Activated CD8-positive, alpha-beta memory T cell treated with anti-CD3 and anti-CD28 coated beads for 36 hours (primary cell): ENCODE measurements at regions not wholly inside any gene's neighbourhood (a gene's known extent, or its start where the extent isn't known, plus 50 kb on each side); places are given as distances from the start of the nearest gene placed in this dataset.
"Not testable (repeated sequence)": the region's sequence is repeated elsewhere in the genome, so short reads cannot be mapped to it uniquely, and the experiment has no call there.

ENCODE experiments used
- CTCF ChIA-PET: fragments of 350-600 bp; sonication (Branson Sonifier 250); formaldehyde crosslinking; loops from one replicate; lab custom pipeline; 2021; ENCODE audit warnings: antibody characterized with exemption; lab: Charles Lee
- POLR2A ChIA-PET: fragments of 350-600 bp; sonication (Branson Sonifier 250); formaldehyde crosslinking; loops from one replicate; lab custom pipeline; 2021; ENCODE audit warnings: antibody characterized with exemption; lab: Charles Lee

GRCh38 chr13:34730961-34731360 lies 211.1 kb upstream of the NBEA start:
- POLR2A ChIA-PET = interaction anchor here (0.7 kb wide), 1 partner anchor 32 kb away, joined by 4 read pairs; no protein-coding TSS in a partner anchor
- CTCF ChIA-PET = no interaction called here

- CTCF ChIA-PET = no interaction called here
- POLR2A ChIA-PET = no interaction called here
These were observed 210.6 kb upstream of the NBEA start for GRCh38 chr13:34731486-34731885.

GRCh38 chr13:34733721-34734120 lies 208.3 kb upstream of the NBEA start:
- ChIA-PET POLR2A (no interaction called here), CTCF (no interaction called here)

DNA sequence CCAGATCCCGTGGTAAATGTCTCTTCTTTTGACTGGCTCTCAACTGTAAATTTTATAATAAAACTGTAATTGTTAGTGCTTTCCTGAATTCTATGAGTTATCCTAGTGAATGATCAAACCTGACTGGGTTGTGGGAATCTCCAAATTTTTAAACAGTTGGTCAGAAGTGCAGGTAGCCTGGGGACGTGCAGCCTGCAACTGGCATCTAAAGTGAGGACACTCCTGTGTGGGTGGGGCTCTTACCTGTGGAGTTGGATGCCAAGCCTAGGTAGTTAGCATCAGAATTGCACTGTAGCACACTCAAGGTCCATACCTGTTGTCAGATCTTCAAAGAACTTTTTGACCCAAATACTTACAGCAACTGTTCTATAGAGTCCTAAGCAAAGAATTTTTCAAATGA lies 207.1 kb upstream of the NBEA start:
- POLR2A ChIA-PET = no interaction called here

DNA sequence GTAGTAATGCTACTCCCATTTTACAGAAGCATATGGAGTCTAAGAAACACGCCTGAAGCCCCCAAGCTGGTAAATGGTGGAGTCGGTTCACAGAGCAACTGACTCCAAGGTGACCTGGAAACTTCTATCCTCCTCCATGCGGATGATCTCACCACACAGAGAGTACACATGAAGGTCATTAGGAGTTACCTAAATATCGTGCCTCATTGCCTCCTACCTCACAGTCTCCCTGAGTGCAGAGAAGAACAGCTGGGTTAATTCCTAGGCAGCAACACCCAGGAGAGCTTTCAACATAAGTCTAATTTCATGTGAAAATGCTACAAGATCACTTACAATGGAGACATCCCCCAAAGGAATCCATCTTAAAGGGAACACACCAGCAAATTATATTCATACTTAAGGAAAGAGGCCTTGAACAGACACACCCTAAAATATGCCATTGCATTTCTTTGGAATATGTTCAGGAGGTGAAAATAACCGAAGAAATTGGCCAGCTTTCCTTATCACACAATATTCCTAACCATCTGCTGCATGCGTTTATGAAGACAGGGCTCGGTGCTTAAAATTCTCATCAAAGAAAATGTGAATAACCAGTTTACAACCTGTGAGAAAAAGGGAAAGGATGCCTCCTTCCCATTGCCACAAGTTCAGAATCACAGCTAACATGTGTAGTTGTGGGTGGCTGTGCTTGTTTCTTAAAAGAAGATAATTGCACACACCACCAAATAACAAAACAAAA lies 203.6 kb upstream of the NBEA start:
- ChIA-PET POLR2A (no interaction called here), CTCF (no interaction called here)

More for the DNA sequence above, 207.1 kb upstream of the NBEA start:
- CTCF ChIA-PET = no interaction called here

DNA sequence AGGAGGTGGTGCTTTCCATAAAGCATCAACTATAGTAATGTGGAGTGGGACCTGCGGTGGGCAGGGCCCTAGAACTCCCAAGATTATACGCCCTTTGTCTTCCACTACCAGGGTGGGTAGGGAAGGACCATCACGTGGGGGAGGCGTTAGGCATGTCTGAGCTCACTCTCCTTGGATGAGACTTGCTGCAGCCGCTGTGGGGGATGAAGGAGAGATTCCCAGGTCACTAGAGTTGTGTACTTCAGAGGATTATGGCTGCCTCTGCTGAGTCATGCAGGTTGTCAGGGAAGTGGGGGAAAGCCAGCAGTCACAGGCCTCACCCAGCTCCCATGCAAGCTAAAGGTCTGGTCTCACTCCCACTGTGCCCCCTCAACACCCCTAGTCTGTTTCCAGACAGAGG lies 195.0 kb upstream of the NBEA start:
- CTCF ChIA-PET, POLR2A ChIA-PET: not testable (repeated sequence)

DNA sequence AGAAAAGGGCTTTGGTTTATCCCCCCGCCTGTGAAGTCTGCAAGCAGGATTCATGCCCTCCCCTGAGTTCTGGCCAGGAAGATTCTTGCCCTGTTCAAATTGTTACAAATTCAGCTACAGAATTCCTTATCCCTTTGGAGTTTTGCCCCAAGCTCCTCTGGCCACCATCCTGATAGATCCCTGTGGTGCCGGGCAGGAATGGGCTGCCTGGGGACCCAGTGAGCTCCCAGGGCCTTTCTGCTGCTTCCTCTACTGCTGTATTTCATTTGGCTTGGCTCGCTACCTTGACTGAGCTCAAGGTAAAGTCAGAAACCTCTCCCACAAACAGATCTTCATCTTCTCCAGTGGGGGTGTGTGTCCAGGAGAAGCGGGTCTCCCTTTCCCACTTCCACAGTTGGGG lies 194.6 kb upstream of the NBEA start:
- POLR2A ChIA-PET = no interaction called here
- CTCF ChIA-PET = no interaction called here

DNA sequence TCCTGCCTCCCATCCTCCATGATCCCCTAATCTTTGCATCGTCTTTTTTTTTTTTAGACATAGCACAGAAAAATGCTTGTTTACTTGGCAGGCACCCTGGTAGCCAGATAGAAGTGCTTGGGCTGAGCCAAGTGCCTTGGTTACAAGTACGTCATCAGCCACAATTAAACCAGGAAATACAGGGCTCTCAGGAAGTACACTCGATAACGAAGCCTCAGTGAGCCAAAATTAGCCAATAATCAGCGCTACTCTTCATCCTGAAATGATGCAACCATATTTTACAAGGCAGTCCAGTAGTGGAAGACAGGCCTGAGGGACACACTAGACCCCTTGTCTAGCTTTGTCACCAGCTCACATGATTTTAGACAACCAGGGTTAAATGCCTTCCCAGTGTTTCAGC lies 194.0 kb upstream of the NBEA start:
- CTCF ChIA-PET = no interaction called here
- POLR2A ChIA-PET = no interaction called here

DNA sequence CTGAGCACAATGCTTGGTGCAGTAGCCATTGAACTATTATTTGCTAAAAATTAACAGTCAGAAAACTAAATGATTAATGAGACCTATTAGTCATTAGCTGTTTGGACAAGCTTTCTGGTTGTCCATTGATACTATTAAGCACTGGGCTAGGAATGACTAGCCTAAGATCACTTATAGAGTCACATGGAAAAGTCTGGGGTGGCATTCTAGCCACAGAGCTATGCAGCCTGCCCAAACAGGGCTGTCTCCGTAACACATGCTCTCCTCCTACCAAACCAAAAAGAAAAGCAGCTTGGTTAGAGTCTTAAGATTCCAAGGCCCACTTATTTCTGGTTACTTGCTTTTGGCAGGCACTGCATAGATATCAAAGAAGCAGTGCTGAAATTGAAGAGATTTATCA lies 193.5 kb upstream of the NBEA start:
- POLR2A ChIA-PET = no interaction called here
- CTCF ChIA-PET = no interaction called here

DNA sequence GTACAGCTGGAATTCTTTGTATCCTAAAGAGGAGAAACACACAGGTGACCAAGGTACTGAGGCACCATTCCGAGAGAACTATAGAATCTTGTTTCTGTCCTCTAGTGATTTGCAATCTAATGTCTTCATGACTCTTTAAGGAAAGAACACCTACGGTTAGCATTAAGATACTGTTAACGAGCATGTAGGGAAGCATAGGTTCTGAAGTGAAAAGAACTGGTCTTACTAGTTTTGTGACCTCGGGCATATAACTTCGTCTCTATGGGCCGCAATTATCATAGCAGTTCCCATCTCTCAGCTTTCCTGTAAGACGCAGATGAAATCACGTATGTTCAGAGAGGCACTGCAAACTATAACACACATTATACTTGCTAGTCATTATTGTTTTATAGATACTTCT lies 193.0 kb upstream of the NBEA start:
- ChIA-PET CTCF (no interaction called here), POLR2A (no interaction called here)

DNA sequence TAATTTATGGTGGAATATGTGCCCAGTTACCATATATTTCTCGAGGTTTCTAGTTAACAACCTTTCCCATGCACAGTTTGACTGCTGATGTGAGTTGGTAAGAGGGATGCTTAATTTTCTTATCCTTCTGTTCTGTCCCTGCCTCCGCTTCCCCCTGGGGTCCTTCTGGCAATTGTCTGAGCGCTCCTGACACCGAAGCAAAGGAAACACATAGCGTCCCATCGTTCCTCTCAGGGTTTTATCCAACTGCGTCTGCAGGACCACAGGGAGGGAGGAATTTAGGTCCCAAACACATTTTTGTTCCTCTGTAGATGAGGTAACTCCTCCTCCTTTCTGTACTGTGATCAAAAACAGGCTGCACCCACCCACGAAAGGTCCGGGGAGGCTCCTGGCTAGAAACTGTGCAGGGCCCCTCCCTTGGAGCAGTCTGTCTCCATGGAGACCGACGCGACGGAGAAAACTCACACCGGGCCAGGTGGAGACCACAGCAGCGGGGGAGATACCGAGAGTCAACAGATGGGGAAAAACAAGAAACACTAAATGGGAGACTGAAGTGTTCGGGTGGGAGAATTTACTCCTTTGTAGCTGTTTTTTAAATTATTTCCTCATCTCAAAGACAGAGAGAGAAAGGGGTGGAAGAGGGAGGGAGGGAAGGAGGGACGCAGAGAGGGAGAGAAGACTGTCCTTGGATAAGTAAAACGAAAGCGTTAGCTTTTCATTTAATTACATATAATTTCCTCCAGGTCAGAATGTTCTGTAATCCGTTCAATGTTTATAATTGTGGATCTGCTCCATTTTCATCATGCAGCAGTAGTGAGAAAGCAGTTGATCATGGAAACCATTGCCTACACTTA lies 191.8 kb upstream of the NBEA start:
- POLR2A ChIA-PET = no interaction called here
- CTCF ChIA-PET = no interaction called here

DNA sequence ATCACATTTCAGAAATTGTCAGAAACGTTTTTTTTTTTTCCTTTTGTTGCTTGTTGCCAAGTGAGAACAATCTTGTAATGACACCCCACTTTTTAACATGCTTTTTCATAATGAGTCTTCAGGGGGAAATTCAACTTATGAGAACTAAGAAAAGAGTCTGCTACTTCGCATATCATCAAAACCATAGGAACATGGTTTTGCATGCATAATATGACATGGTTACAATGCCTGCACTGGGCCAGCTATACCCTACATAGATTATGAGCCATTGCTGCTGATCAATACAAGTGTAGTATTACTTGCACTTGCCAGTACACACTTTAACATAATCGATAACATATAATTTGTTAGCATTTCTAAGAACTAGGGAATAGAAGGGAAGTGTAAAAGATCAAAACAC lies 191.0 kb upstream of the NBEA start:
- ChIA-PET CTCF (interaction anchor here (0.5 kb wide), 1 partner anchor 38 kb away, joined by 3 read pairs; no protein-coding TSS in a partner anchor), POLR2A (no interaction called here)

- CTCF ChIA-PET = interaction anchor here (0.5 kb wide), 1 partner anchor 38 kb away, joined by 3 read pairs; no protein-coding TSS in a partner anchor
- POLR2A ChIA-PET = no interaction called here
These were observed 190.6 kb upstream of the NBEA start for GRCh38 chr13:34751492-34751891.

DNA sequence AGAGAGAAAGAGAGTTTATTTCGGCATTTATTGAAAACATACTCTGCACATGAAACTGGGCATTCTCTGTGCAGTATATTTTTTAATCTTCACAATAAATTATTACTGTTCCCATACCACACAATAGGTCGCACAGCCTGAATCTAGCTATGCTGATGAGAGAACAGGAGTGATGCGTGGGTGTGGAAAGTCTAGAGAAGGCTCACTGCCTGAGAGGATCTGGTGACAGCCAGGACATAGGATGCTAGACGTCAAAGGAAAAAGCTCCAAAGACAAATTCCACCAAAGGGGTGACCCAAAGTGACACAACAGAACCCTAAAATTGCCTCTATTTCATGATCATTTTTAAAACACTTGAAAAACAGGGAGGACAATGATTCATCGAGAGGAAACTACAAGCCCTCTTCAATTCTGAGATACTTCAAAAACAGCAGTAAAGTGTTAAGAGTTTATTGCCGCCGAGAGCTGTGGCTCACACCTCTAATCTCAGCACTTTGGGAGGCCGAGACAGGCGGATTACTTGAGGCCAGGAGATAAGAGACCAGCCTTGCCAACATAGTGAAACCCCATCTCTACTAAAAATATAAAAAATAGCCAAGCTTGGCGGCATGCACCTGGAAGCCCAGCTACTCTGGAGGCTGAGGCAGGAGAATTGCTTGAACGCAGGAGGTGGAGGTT lies 189.6 kb upstream of the NBEA start:
- CTCF ChIA-PET = no interaction called here
- POLR2A ChIA-PET = no interaction called here

- ChIA-PET CTCF (no interaction called here), POLR2A (no interaction called here)
These were observed 185.9 kb upstream of the NBEA start for GRCh38 chr13:34756136-34756535.

GRCh38 chr13:34756572-34756971 lies 185.5 kb upstream of the NBEA start:
- POLR2A ChIA-PET = no interaction called here

GRCh38 chr13:34757441-34757840 lies 184.6 kb upstream of the NBEA start:
- ChIA-PET POLR2A (no interaction called here), CTCF (no interaction called here)

More at GRCh38 chr13:34756572-34756971, 185.5 kb upstream of the NBEA start:
- CTCF ChIA-PET = no interaction called here

DNA sequence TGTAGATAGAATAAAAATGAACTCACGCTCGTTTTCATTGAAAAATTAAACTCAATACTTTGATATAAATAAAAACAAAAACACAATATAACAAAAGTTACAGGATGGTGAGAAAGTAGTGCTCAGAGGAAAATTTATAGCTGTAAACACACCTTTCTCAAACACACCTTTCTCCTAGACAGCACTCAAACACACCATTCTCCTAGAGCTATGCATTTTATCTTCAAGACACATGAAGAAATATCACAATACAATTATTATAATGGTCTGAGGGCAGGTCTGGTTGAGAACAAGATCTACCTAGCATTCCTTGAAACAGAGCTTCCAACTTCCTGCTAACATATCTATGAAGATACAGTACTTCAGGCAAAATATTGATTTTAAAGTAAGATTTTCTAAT lies 183.4 kb upstream of the NBEA start:
- ChIA-PET POLR2A (no interaction called here), CTCF (no interaction called here)

GRCh38 chr13:34762312-34762711 lies 179.8 kb upstream of the NBEA start:
- CTCF ChIA-PET = no interaction called here
- POLR2A ChIA-PET = no interaction called here

DNA sequence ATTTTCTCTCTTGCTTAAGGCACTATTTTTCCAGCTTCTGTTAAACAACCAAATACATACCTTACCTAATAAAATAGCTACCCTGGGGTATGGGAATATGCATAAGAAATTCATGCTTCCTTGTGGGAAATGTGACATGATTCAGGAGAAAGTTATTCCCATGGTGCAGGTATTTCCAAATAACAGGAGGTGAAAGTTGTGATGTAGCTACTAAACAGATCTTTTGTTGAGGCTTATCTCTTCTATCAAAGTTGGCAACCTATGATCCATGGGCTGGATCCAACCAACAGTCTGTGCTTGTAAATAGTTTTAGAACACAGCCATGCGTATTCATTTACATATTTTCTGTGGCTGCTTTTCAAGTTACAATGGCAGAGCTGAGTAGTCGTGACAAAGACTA lies 177.8 kb upstream of the NBEA start:
- ChIA-PET CTCF (no interaction called here), POLR2A (no interaction called here)
